HG03039 (cell line): ENCODE measurements at regions not wholly inside any gene's neighbourhood (a gene's known extent, or its start where the extent isn't known, plus 50 kb on each side); places are given as distances from the start of the nearest gene placed in this dataset.

Experiments
- ATAC-seq: cut with Tn5 transposase; IDR thresholded peaks from one replicate; pipeline ENCODE4 v1.9.1; 2021; ENCODE audit warnings: mild to moderate bottlenecking, moderate library complexity; ENCODE audit not compliant: unreplicated experiment

DNA sequence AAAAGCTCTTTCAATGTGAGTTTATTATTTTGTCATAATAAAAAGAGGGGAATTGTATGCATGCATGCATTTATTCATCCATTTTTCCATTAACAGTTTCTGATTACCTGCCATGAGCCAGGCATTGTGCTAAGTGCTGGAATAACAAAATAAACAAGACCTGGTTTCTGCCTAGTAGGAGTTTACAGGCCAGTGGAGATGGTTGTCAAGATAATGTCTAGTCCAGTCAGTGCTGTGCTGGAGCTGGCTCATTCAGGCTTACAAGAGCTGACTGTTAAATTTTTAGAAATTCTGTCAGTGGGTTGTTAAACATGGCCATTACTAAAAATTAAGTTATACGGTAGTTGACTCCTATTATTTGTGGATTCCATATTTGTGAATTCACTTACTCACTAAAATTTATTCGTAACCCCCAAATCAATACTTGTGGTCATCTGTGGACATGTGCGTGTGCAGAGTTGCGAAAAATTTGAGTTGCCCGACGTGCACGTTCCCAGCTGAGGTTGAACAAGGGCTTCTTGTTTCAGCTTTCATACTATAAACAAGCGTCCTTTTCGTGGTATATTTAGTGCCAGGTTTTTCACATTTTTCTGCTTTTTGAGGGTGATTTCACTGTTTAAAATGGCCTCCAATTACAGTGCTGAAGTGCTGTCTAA is 172.3 kb upstream of the RPS6KA3 start:
- ATAC-seq = no peak

DNA sequence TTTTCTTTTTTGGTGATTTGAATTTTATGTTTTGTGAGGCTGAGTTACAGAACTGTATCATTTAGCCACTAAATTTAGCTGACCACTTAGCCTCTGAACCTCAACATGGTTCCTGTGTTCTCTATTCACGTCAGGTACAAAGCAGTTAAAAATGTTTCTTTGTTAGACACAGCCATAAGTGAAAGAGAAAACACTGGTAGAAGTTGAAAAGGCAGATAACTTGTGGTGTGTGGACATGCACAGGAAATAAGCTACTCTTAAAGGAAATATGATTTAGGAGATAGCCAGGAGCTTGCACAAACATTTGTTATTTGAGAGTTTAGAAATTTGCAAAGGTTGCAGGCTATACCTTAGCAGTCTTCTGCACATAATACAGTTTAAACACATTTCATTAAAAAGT is 171.0 kb upstream of the RPS6KA3 start:
- ATAC-seq = no peak

DNA sequence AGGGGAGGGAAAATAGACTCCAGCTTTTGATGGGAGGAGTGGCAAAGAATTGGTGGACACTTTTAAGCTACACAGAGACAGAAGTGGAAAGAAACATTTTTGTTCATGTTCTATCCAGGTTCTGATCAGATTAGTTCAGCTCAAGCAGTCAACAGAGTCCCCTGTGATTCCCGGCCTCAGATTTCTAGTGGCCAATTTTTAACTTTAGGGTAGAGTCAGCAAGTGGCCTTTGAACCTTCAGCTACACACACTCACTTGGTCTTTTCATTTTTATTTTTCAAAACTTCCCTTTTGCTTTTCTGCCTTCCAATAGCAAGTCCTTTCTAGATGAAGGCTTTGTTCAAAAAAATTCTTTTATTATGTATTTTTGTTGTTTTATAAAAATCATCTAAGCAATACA is 169.2 kb upstream of the RPS6KA3 start:
- ATAC-seq = no peak

DNA sequence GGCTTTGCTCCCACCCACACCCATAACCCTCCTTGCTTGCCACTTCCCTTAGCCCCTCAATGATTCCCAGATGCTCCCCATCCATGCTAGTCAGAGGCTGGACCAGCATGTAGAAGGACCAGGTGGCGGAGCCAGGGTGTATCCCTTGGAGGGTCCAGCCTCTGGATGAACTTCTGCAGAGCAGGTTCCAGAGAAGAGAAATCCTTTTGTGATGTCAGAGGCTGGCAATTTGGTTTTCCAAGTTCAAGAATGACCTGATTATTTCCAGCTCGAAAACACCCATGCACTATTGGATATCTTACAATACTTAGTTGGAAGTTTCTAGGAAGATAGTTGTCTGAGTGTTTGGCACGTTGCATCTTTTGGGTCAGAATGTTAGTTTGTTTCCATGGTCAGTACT is 168.3 kb upstream of the RPS6KA3 start:
- ATAC-seq = no peak

DNA sequence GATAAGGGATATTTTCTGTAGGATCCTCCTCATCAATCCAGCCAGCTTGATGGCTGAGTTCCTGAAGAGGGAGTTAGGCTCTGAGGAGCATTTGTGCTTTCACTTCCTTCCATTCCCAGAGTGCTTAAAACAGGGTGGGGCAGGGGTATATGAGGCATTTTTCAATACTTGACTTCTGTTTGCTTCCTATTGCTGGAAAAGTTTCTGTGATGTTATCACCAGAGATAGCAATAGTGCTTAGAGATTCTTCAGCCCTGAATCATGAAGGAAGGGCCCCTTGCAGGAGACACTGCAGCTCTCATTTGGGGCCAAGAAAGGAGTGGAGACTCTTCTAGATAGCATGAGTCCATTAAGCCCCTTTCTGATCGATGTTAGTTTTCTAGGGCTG is 166.7 kb upstream of the RPS6KA3 start:
- ATAC-seq = no peak

DNA sequence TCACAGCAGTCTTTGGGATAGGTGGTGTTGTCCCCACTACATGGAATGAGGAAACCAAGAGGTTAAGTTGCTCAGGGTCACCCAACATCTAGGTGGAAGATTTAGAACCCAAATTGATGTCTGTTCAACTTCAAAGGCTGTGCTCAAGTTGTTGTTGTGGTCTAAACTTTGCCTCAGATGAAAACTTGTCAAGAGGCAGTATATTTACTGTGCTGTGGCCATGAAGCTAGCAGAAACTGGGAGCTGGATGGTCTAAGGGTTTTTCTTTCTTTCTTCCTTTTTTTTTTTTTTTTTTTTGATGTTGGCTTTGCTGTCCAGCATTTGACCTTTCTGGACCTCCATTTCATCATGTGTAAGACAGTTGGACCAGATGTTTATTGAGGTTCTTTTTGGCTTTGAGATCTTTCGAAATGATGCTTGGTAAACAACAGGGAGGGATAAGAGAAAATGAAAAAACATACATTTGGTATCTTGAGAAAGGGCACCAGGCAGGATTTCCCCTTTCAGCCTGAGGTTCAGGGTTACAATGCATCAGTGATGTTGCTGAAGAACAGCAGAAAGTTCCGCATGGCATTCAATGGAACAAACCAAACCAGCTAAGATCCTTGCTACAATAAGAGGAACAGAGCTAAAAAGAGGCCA is 166.2 kb upstream of the RPS6KA3 start:
- no peak for ATAC-seq

DNA sequence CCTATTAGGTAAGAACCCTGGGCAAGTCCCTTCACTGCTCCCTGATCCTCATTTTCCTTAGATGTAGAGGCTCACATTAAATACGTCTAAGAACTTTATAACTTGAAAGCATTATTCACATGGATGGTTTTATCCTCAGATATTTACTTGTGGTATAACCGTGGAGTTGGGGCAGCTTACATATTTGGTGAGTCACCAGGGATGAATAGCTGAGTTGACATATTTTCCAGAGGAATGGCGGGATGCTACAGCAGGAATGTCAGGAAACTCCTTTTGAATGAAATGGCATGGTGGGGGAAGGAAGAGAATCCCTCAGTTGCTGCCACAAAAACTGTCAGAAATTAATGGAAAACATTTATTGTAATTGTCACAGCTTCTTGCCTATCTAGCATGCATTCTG is 165.3 kb upstream of the RPS6KA3 start:
- ATAC-seq = no peak

DNA sequence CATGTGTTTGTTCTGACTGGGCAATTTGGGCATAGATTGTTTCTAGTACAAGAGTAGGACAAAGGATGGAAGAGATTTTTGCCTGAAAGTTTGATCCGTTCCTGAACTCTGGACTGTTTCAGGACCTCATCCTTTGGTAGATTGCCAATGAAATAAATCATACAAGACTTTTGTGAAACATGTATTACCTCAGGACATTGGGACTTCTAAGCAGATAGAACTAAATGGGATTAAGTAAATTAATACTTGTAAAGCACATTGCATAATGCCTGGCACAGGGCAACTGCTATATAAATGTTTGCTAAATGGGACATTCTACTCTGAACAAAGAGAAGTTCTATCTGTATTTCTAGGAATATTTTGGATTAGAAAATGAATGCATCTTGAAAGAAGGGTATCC is 164.8 kb upstream of the RPS6KA3 start:
- no peak for ATAC-seq

DNA sequence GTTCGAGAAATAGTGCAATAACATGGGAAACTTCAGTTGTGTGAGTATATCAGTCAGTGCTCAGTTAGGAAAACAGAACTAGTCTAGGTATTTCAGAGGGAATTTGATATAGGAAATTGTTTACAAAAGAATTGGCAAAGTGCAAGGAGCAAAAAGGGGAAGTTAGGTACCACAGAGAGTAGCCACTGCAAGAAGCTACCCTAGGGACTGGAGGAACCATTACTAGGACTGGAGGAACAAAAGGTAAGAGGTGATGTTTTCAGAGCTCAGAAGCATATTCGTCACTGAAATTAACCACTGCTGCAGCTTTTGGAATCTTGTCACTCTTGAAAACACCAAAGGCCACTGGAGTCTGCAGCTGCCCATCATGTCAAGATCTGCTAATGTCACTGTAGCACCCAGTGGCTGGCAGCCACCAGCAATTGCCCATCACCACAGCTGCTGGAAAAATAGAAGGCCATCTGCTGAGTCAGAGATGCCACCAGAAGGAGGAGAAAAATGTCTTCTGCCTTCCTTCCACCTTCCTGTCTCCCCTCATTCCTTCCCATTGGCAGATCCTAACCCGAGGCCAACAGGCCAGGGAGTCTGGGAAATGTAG is 160.6 kb upstream of the RPS6KA3 start:
- ATAC-seq = no peak

DNA sequence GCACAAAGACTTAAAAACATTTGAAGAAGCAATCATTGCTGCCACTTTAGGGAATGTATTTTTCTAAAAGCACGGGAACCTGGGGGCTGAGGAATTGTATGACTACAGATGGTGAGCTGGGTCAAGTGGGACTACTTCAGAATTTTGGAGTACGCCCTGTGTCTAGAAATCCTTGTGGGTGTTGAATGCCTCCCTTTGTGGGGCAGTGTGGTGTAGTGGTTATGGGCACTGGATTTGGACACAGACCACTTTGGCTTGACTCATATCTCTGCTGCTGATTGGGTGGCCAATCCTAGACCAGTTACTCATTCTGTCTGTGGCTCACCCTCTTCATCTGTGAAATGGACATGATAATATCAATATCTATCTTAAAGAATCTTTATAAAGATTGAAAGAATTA is 155.0 kb upstream of the RPS6KA3 start:
- ATAC-seq = no peak

DNA sequence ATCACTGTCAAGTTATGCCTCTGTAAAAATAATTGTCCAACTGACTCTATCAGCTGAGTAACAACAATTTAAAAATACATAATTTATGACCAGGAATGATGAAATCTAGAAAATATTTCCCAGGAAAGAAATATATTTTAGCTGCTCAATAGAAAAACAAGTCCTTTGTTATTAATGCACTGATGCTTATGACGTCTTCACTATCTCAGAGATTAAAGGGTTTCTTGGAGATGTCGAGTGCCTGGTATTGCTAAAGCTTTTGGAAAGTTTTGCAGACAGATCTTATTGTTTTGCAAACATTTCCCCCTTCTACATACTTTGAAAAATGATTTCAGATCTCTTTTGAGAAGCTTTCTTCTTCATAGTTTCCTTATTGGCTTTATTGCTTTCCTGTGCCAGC is 154.6 kb upstream of the RPS6KA3 start:
- ATAC-seq = no peak

DNA sequence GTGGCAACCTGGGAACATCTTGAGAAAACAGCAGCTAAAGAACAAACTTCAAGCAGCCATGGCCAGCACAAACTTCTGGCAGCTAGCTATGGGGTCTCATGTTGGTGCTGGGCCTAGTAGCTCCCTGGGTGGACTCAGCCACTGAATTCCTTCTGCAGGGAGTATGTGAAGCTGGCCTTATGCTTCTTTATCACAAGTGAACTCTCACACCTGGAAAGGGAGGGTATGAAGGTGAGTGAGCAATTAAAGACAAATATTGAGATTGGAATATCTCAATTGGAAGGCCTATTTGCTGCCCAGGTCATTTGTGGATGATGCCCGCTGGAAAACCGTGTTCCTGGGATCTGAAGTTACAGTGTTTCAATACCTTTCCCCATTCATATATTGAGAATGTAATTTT is 153.3 kb upstream of the RPS6KA3 start:
- no peak for ATAC-seq

DNA sequence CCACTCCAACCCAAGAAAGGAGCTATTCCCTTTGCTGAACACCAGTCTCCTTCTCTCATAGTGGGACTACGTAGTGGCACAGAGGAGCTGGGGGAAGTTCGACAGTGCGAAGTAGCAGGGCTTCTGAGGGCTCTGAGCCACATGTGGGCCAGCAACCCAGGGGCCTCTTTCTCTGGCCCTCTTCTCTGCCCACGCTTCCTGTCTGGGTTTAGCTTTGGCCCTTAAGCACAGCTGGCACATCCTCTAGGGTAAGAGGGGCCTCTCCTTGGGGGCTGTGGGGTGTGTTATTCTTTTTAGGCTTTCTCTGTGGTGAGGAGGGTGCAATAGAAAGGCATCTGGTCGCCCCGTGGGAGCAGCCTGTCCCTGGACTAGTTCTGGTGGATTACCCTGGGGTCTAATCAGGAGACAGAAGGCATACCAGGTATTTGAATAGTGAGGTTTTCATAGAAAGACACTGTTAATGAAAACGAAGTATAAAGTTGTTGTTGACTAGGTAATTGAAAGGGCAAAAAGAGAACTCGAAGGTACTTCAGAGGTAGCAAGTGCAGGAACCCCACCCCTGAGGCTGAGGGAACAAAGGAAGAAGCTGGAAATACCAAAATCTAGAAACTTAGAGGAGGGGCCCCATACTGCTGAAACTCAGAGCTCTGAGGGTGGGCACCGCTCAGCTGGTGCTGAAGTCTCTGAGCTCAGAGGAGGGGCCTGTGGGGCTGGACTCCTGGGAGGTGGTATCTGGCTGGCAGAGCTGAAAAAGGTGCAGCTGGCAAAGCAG is 151.9 kb upstream of the RPS6KA3 start:
- peak; percentile 91 for ATAC-seq

DNA sequence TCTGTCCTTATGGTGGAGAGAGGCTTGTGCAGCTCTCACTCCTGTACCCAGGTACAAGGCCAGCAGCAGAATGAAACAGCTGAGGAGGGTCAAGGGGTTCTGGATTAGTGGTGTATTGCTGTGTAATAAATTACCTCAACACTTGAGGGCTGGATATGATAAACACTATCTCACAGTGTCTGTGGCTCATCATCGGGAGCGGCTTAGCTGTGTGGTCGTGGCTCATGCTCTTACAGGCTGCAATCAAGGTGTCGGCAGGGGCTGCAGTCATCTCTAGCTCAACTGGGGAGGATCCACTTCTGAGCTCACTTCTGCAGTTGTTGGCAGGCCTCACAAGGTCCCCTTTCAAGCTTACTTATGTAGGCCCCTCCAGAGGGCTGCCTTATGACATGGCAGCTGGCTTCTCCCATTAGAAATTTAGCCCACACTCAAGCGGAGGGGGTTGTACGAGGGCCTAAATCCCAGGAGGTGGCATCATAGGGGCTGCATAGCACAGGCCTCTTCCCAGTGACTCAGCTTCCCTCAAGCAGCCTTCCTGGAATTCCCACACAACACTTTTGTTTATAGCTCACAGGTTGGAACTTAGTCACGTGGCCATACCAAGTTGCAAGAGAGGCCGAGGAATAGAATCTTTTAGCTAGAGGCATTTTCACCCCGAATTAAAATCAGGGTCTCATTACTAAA is 148.2 kb upstream of the RPS6KA3 start:
- no peak for ATAC-seq

DNA sequence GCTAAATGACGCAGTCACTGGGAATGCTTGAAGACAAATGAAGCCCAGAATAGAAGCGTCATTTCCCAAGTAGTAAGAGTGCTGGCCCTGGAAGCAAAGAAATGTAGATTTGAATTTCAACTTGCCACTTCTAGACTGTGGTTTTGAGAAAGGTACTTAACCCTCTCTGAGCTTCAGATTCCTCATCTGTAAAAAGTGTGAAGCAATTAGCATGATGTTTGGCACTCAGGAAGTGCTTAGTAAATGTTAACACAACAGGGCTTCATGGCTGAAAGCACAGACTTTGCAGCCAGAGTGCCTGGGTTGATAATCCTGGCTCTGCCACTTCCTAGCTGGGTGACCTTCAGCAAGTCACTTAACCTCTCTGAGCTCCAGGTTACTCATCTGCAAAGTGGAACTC is 147.4 kb upstream of the RPS6KA3 start:
- no peak for ATAC-seq

DNA sequence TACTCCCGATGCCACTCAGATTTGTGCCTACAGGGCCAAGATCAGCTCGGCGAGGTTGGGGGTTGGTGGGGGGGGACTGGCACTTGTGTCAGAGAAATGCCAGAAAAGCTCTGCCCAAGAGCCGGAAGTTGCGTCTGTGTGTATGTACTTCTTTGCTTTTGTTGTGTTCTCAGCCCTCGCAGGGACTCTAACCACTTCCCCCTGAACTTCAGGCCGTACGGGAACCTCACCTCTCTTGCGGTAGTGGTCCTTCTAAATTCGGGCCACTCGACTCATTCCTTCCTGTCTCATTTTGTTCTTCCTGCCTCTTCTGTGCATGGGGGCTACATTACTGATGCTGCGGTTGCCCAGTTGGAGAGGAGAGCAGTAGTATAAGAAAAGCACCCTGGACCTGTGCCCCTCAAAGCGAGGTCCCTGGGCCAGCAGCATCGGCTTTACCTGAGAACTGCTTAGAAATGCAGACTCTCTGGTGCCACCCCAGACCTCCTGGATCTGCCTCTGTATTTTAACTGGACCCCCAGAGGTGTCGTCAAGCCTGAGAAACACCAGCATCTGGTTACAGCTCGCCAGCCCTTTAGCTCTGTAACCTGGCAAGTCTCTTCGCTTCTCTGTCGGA is 146.3 kb upstream of the RPS6KA3 start:
- no peak for ATAC-seq

DNA sequence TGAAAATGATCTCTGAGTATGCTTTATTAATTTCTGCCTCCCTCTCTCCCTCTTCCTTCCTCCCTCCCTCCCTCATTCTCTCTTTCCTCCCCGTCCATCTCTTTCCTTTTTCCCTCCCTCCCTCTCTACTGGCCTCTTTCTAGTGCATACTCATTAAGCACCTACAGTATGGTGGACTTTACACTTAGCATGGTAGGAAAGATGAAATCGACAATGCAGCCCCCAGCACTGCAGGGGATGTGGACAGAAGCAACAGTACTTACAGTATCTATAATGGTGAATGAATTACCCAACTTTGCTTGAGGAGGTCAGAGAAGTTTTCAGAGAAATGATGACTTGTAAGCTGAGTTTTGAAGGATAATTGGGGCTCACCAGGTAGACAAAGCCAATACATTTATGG is 143.8 kb upstream of the RPS6KA3 start:
- ATAC-seq = no peak

DNA sequence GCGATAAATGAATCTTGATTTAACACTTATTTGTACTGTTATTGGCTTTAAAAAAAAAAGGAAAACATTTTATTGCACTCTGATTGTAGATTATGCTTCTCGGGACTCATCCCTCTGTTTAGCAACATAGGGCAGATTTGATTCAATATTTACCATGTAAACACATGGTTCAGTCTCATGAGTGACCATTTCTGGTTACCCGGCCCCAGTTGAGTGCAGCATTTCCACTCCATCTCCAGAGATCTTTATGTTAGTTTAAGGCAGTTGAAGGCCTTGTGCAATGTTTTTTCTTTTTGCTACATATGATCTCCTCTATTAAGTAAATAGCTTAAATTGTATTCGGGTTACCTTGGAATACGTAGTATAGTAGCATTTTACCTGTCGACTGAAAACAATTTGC is 143.3 kb upstream of the RPS6KA3 start:
- ATAC-seq = no peak

DNA sequence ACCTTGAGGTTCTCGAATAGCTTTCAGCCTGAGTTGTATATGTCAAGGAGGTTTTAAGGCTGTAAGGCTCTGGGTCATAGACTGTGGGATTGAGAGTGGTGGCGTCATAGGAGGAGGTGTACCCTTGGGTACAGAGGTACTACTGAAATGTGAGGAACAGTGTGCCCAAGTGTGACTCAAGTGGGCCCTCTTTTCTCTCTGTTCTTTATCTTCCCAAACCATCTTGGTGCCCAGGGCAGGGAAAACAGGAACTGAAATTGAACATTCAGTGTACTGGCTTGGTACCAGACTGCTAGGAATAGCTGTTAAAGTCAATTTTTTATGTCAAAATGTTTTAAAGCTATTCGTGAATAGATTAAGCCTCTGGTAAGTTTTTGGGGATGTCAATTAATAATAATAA is 136.2 kb upstream of the RPS6KA3 start:
- ATAC-seq = no peak

DNA sequence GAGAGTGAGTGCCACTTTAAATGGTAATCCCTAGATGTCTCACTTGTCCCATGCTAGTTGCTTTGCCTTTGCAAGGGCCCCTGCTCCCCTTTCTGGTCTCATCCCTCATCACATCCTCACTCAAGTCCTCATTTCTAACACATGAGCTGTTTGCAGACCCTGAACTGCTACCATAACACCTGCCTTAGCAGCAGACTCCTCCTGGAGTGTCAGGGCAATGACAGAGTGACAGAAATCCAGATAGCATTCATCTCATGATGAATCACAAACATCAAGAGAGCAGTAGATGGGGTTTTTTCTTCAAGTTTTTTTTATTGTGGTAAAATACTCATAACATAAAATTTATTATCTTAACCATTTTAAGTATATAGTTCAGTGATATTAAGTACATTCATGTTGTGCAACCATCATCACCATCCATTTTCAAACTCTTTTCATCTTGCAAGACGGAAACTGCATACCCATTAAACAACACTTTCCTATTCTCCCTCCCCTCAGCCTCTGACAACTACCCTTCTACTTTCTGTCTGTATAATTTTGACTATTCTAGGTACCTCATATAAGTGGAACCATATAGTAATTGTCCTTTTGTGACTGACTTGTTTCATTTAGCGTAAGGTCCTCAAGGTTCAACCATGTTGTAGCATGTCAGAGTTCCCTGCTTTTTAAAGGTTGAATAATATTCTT is 133.2 kb upstream of the RPS6KA3 start:
- no peak for ATAC-seq
